NCI-H460 (cell line): ENCODE measurements at regions not wholly inside any gene's neighbourhood (a gene's known extent, or its start where the extent isn't known, plus 50 kb on each side); places are given as distances from the start of the nearest gene placed in this dataset.

Experiments used
- DNase-seq: peaks from one replicate; pipeline ENCODE4 v3.0.0-alpha.2; 2016; ENCODE audit warnings: low read depth; ENCODE audit errors: extremely low read depth

- DNase-seq, result no peak
Measured at GRCh38 chr12:82054566-82054965, 295.4 kb upstream of the PPFIA2 start.

DNA sequence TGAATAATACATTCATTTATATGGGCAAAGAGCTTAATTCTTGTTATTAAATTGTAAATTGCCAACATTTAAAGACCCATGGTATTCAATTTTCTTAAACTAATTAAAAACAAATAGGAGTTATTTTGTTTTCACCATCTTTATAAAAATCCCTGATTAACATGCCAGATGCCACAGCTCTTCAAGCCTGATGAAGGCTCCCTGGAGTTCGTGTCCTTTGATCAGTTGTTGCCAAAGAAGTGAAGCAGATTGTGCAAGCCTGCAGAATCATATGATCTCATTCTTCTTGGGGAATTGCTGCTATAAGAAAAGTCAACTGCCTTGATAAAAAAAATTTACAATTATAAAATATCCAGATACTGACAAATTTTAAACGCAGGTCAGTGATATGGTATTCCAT, 288.3 kb upstream of the PPFIA2 start:
- no peak for DNase-seq

GRCh38 chr12:82040987-82041743, 282.0 kb upstream of the PPFIA2 start:
- DNase-seq, result no peak

GRCh38 chr12:82034769-82035168, 275.6 kb upstream of the PPFIA2 start:
- DNase-seq, result no peak

GRCh38 chr12:82029936-82030335, 270.8 kb upstream of the PPFIA2 start:
- no peak for DNase-seq

GRCh38 chr12:82028772-82029171, 269.6 kb upstream of the PPFIA2 start:
- DNase-seq, result no peak

- DNase-seq, result no peak
Measured at GRCh38 chr12:82027612-82028011, 268.5 kb upstream of the PPFIA2 start.

DNA sequence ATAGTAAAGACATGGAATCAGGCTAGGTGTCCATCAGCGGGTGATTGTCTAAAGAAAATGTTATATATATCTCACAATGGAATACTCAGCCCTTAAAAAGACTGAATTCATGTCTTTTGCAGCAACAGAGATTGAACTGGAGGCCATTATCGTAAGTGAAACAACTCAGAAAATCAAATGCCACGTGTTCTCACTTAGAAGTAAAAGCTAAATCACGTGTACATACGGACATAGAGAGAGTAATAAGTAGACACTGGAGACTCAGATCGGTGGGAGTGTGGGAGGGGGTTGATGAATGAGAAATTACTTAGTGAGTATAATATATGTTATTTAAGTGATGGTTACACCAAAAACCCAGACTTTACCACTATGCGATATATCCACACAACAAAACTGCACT, 266.3 kb upstream of the PPFIA2 start:
- DNase-seq, result no peak

DNA sequence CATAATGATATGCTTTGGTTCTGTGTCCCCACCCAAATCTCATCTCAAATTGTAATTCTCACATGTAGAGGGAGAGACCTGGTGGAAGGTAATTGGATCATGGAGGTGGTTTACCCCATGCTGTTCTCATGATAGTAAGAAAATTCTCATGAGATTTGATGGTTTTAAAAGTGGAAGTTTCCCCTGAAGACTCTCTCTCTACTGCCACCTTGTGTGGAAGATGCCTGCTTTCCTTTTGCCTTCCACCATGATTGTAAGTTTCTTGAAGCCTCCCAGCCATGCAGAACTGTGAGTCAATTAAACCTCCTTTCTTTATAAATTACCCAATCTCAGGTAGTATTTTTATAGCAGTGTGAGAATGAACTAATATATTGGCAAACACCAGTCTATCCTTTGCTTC, 260.4 kb upstream of the PPFIA2 start:
- DNase-seq, result no peak

DNA sequence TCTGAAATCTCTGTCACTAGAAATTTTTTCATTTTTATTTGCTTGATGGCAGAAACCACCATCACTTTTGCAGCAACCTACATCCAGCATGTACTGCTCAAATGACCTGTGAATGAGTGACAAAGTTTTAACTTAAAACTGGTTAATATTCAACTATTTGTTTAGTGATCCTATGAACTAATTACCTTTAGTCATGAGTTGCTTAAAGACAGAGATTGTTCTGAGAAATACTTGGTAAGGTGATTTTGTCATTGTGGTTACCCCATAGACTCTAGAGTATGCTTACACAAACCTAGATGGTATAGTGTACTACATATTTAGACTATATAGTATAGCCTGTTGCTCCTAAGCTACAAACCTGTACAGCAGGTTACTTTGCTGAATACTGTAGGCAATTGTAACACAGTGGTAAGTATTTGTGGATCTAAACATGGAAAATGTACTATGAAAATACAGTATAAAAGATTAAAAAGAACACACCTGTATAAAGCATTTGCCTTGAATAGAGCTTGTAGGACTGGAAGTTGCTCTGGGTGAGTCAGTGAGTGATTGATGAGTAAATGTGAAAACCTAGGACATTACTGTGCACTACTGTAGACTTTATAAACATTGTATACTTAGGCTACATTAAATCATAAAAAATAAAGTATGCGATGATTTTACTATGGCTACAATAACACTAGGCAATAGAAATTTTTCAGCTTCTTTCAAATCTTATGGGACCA, 256.6 kb upstream of the PPFIA2 start:
- no peak for DNase-seq

DNA sequence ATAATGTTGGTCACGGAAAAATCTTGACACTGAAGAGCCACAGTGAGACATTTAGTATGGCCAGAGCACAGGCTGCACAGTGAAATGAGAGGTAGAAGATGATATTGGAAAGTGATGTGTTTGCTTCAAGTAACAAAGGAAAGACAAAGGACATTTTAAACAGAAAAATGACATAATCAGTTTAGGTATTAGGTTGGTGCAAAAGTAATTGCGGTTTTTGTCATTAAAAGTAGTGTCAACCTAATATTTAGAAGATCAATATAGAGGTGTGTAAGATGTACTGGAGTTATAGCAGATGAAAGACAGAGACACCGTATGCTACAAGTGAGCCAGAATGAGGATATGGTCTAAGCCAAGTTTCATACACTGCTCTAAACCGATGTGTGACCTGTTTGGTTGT, 253.0 kb upstream of the PPFIA2 start:
- DNase-seq, result no peak

DNA sequence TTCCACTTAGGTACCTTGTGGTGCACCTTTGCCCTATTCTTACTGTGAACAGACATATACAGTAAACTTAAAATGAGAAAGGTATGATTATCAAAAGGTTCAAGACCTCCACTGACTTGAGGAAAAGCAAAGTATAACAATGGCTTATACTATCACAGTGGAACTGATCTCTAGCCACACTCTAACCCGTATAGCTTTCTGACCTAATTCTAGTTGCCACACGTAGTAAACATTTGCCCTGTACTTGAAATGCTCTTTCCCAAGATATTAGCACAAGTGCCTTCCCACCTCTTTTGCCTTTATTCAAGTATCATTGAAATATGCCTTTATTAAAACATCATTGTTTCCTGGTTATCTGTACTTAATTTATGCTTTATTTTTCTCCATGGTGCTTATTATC, 250.4 kb upstream of the PPFIA2 start:
- no peak for DNase-seq

GRCh38 chr12:82008251-82008650, 249.1 kb upstream of the PPFIA2 start:
- no peak for DNase-seq

- DNase-seq, result no peak
Measured at GRCh38 chr12:81998761-81999378, 239.7 kb upstream of the PPFIA2 start.

GRCh38 chr12:81992461-81992860, 233.3 kb upstream of the PPFIA2 start:
- no peak for DNase-seq

- no peak for DNase-seq
Measured at GRCh38 chr12:81991868-81992267, 232.7 kb upstream of the PPFIA2 start.

DNA sequence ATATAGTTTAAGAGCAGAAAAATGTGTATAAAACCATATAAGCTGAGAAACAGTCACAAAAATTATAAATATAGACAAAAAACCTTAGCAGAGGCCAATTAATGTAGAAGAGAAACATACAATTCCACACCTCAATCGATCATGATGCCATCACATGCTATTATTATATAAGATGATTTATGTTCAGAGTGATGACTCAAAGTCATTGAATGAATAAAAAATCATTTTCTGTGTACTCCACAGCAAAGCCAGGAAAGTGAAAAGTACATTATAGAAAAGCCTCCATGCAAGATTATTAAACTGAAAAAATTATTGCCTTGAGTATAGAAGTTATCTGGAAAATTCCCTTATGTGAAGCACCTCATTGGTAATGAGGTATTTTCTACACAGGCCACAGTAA, 229.2 kb upstream of the PPFIA2 start:
- no peak for DNase-seq

DNA sequence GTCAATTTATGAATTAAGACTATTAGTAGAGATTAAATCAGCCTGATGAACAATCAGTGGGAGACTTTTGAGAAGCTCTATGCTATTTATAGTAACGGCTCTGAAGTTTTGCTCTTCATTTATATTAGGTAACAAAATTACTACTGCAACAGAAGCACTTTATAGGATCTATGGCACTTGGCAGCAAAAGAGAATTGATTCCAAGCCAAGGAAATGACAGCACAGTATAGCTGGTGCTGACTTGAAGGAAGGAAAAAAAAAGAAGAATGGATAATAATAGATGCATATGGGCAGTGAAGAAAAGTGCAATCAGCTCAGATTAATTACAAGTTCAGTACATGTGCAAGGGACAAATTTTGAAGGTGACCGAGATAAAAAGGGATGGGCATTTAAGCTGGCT, 228.2 kb upstream of the PPFIA2 start:
- no peak for DNase-seq

- DNase-seq, result no peak
Measured at GRCh38 chr12:81976661-81977060, 217.5 kb upstream of the PPFIA2 start.

DNA sequence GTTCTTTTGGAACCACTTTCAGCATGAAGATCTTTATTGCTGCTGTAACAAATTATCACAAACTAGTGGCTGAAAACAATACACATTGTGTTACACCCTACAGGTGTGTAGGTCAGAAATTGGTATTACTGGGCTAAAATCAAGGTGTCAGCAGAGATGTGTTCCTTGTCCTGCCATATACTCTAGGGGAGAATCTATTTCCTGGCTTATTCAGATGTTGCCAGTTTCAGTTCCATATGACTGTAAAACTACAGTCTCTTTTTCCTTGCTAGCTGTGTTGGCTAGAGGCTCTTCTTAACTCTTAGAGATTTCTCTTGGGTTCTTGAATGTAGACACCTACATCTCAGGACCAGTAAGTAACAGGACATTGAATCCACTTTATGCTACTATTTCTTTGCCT, 215.6 kb upstream of the PPFIA2 start:
- DNase-seq, result no peak

- DNase-seq, result no peak
Measured at GRCh38 chr12:81968421-81968820, 209.3 kb upstream of the PPFIA2 start.

DNA sequence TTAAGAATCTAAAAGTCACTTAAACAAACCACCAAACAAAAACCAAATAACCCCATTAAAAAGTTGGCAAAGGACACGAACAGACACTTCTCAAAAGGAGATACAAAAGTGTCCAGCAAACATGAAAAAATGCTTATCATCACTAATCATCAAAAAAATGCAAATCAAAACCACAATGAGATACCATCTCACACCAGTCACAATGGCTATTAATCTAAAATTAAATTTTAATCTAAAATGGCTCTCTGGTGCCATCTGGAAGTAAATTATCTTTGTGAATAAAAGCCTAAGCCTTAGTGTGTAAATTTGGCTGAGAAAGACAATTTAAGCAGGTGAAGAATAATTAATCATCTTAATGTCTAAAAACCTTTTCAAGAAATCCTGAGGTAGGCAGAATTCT, 204.5 kb upstream of the PPFIA2 start:
- DNase-seq, result no peak
